ENCODE measurements at regions not wholly inside any gene's neighbourhood (a gene's known extent, or its start where the extent isn't known, plus 50 kb on each side); places are given as distances from the start of the nearest gene placed in this dataset.

DNA sequence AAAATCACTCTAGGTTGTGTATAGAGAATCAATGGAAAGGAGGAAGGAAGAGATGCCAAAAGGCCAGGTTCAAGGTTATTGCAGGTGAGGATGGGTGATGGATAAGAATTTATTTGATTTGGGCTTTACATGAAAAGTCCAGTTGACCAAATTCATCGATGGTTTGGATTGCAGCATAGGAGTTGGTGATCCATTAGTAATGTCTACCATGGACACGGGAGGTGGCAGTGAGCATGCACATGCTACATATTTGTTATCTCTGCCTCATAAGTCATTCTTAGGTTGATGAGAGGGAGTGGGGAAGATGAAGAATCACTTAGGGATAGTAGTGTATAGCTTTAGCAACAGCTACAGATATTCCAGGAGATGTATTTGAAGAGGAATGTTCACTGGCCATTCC, 211.4 kb downstream of the PHETA1 start:
- Histone ChIP-seq H3K4me3 (no peak overlapping the region), H3K27me3 (ENCODE audit: control insufficient read depth in 3 of 3, insufficient read depth in 3 of 3, low read length in 2 of 3) (peaks cover 3 to 15% (median 11%) of the 10 kb centered on the region in 3 donors), H3K36me3 (ENCODE audit: control insufficient read depth in 4 of 4, insufficient read depth in 4 of 4, low read length in 4 of 4) (no peaks in the 10 kb centered on the region), H3K9ac (ENCODE audit: insufficient read depth in 1 of 2, low read length in 2 of 2) (no peak overlapping the region), H3K9me3 (ENCODE audit: control insufficient read depth in 4 of 4, insufficient read depth in 3 of 4, low read length in 3 of 4) (peaks cover 0 to 1% (median 0%) of the 10 kb centered on the region in 4 donors), H3K27ac (ENCODE audit: low read depth in 1 of 2, low read length in 1 of 2) (no peak overlapping the region), H3K4me1 (ENCODE audit: control insufficient read depth in 5 of 5, insufficient read depth in 5 of 5, low read length in 5 of 5) (peaks cover 0 to 13% (median 0%) of the 10 kb centered on the region in 5 donors)
- no peak for DNase-seq
- TF ChIP-seq, protein P1, sequence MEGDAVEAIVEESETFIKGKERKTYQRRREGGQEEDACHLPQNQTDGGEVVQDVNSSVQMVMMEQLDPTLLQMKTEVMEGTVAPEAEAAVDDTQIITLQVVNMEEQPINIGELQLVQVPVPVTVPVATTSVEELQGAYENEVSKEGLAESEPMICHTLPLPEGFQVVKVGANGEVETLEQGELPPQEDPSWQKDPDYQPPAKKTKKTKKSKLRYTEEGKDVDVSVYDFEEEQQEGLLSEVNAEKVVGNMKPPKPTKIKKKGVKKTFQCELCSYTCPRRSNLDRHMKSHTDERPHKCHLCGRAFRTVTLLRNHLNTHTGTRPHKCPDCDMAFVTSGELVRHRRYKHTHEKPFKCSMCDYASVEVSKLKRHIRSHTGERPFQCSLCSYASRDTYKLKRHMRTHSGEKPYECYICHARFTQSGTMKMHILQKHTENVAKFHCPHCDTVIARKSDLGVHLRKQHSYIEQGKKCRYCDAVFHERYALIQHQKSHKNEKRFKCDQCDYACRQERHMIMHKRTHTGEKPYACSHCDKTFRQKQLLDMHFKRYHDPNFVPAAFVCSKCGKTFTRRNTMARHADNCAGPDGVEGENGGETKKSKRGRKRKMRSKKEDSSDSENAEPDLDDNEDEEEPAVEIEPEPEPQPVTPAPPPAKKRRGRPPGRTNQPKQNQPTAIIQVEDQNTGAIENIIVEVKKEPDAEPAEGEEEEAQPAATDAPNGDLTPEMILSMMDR (IDR thresholded peaks at IDR 0.05; ENCODE audit: control extremely low read depth, extremely low read depth) = no peak
- ATAC-seq (ENCODE audit: insufficient read depth, low FRiP score) = no peak
- 93 to 98% methylated on average over 2 of the region's 2 CpGs for WGBS, 2 donors

DNA sequence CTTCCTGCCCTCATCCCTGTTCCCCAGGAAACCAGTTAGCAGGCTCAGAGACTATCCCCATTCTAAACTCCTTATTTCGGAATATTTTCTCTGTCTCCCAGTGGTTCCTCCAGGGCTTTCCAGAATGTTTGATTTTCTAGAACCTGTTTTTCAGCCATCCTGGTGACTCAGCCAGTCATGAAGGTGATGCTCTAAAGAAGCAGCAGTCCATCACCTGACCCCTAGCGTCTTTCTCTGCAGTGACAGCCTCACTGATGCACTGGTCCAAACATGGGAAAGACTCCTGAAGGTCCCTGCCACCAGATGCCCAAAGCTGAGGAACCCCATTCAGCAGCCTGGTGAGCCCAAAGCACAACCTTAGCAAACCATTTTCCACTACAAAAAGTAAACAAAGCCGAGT, 212.6 kb downstream of the PHETA1 start:
- Histone ChIP-seq H3K4me3 (no peak overlapping the region), H3K27me3 (ENCODE audit: control insufficient read depth in 3 of 3, insufficient read depth in 3 of 3, low read length in 2 of 3) (peaks cover 3 to 15% (median 11%) of the 10 kb centered on the region in 3 donors), H3K4me1 (ENCODE audit: control insufficient read depth in 5 of 5, insufficient read depth in 5 of 5, low read length in 5 of 5) (peaks cover 0 to 14% (median 0%) of the 10 kb centered on the region in 5 donors), H3K36me3 (ENCODE audit: control insufficient read depth in 4 of 4, insufficient read depth in 4 of 4, low read length in 4 of 4) (no peaks in the 10 kb centered on the region), H3K9me3 (ENCODE audit: control insufficient read depth in 4 of 4, insufficient read depth in 3 of 4, low read length in 3 of 4) (peaks cover 0 to 1% (median 0%) of the 10 kb centered on the region in 4 donors), H3K9ac (ENCODE audit: insufficient read depth in 1 of 2, low read length in 2 of 2) (no peak overlapping the region), H3K27ac (ENCODE audit: low read depth in 1 of 2, low read length in 1 of 2) (no peak overlapping the region)
- no peak for DNase-seq
- TF ChIP-seq, protein P1 (IDR thresholded peaks at IDR 0.05; ENCODE audit: control extremely low read depth, extremely low read depth) = no peak
- no peak for ATAC-seq (ENCODE audit: insufficient read depth, low FRiP score)
- WGBS, 2 donors = 80 to 94% methylated on average over 3 of the region's 3 CpGs

DNA sequence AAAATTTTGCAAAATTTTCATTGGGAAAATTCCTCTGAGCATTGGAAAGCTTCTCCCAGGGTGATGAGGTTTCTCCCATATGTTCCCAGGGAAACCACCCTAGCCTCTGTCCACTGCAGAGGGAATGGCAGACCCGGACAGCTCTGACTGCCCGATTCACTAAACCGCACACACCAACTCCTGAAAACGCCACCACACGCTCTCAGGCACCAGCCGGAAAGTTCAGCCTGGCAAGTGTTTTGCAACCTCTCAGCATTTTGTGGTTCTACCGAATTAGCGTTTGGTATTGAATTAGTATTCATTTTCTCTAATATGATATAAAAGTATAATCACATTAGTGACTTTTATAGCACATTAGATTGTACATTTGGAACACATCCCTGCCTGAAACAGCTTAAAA, 213.4 kb downstream of the PHETA1 start:
- H3K4me1 ChIP-seq (ENCODE audit: control insufficient read depth in 5 of 5, insufficient read depth in 5 of 5, low read length in 5 of 5) = peaks cover 0 to 14% (median 0%) of the 10 kb centered on the region in 5 donors
- WGBS, 2 donors = 58 to 68% methylated on average over 8 of the region's 8 CpGs
- no peak overlapping the region for H3K9ac ChIP-seq (ENCODE audit: insufficient read depth in 1 of 2, low read length in 2 of 2)
- peaks cover 0 to 1% (median 0%) of the 10 kb centered on the region in 4 donors for H3K9me3 ChIP-seq (ENCODE audit: control insufficient read depth in 4 of 4, insufficient read depth in 3 of 4, low read length in 3 of 4)
- TF ChIP-seq, protein P1 (IDR thresholded peaks at IDR 0.05; ENCODE audit: control extremely low read depth, extremely low read depth) = no peak
- H3K27ac ChIP-seq (ENCODE audit: low read depth in 1 of 2, low read length in 1 of 2) = no peak overlapping the region
- peaks cover 3 to 15% (median 11%) of the 10 kb centered on the region in 3 donors for H3K27me3 ChIP-seq (ENCODE audit: control insufficient read depth in 3 of 3, insufficient read depth in 3 of 3, low read length in 2 of 3)
- H3K36me3 ChIP-seq (ENCODE audit: control insufficient read depth in 4 of 4, insufficient read depth in 4 of 4, low read length in 4 of 4) = no peaks in the 10 kb centered on the region
- DNase-seq (no peak), ATAC-seq (ENCODE audit: insufficient read depth, low FRiP score) (no peak)
- no peak overlapping the region for H3K4me3 ChIP-seq

DNA sequence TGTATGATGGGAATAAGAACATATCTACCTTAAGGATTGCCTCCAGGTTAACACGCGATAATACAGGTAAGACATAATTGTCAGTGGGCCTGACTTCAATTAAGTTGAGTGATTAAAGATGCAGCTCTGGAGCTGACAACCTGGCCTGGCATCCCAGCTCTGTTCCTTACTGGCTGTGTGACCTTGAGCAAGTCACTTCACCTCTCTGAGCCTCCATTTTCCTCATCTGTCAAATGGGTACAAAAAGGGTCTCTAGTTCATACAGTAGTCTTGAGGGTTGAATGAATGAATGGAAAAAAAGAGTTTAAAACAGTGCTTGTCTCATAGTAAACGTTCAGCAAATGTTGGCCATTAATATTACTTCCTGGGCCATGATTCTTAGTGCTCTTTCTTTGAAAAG, 213.9 kb downstream of the PHETA1 start:
- ATAC-seq (ENCODE audit: insufficient read depth, low FRiP score) (no peak), DNase-seq (no peak)
- H3K27ac ChIP-seq (ENCODE audit: low read depth in 1 of 2, low read length in 1 of 2) = no peak overlapping the region
- H3K4me3 ChIP-seq = no peak overlapping the region
- no peak overlapping the region for H3K9ac ChIP-seq (ENCODE audit: insufficient read depth in 1 of 2, low read length in 2 of 2)
- peaks cover 0 to 9% (median 0%) of the 10 kb centered on the region in 5 donors for H3K4me1 ChIP-seq (ENCODE audit: control insufficient read depth in 5 of 5, insufficient read depth in 5 of 5, low read length in 5 of 5)
- peaks cover 3 to 15% (median 11%) of the 10 kb centered on the region in 3 donors for H3K27me3 ChIP-seq (ENCODE audit: control insufficient read depth in 3 of 3, insufficient read depth in 3 of 3, low read length in 2 of 3)
- WGBS, 2 donors = 85 to 88% methylated on average over 3 of the region's 3 CpGs
- H3K9me3 ChIP-seq (ENCODE audit: control insufficient read depth in 4 of 4, insufficient read depth in 3 of 4, low read length in 3 of 4) = peaks cover 0 to 1% (median 0%) of the 10 kb centered on the region in 4 donors
- no peaks in the 10 kb centered on the region for H3K36me3 ChIP-seq (ENCODE audit: control insufficient read depth in 4 of 4, insufficient read depth in 4 of 4, low read length in 4 of 4)
- TF ChIP-seq, protein P1 (IDR thresholded peaks at IDR 0.05; ENCODE audit: control extremely low read depth, extremely low read depth) = no peak

Data from lung (tissue), 11 donors.